ENCODE measurements at regions not wholly inside any gene's neighbourhood (a gene's known extent, or its start where the extent isn't known, plus 50 kb on each side); places are given as distances from the start of the nearest gene placed in this dataset.

- peaks cover 3% of the 10 kb centered on the region for H3K4me1 Mint-ChIP-seq
- no peak overlapping the region for H3K4me3 Mint-ChIP-seq
- H3K36me3 Mint-ChIP-seq (ENCODE audit: low read depth) = no peaks in the 10 kb centered on the region
- no peaks in the 10 kb centered on the region for H3K9me3 Mint-ChIP-seq
- no peaks in the 10 kb centered on the region for H3K27me3 Mint-ChIP-seq
- no peak overlapping the region for H3K27ac Mint-ChIP-seq
- ATAC-seq = no peak
- no peak for DNase-seq
These were observed 170.4 kb upstream of the SYT6 start for GRCh38 chr1:114323959-114324661.

GRCh38 chr1:114322734-114323133 is 169.1 kb upstream of the SYT6 start:
- no peaks in the 10 kb centered on the region for H3K9me3 Mint-ChIP-seq
- no peaks in the 10 kb centered on the region for H3K27me3 Mint-ChIP-seq
- ATAC-seq (no peak), DNase-seq (no peak)
- no peak overlapping the region for H3K27ac Mint-ChIP-seq
- peaks cover 1% of the 10 kb centered on the region for H3K4me1 Mint-ChIP-seq
- H3K36me3 Mint-ChIP-seq (ENCODE audit: low read depth) = no peaks in the 10 kb centered on the region
- H3K4me3 Mint-ChIP-seq = no peak overlapping the region

GRCh38 chr1:114322207-114322606 is 168.5 kb upstream of the SYT6 start:
- Mint-ChIP-seq H3K27me3 (no peaks in the 10 kb centered on the region), H3K27ac (no peak overlapping the region), H3K4me1 (peaks cover 1% of the 10 kb centered on the region), H3K4me3 (no peak overlapping the region), H3K9me3 (no peaks in the 10 kb centered on the region), H3K36me3 (ENCODE audit: low read depth) (no peaks in the 10 kb centered on the region)
- DNase-seq (no peak), ATAC-seq (no peak)

GRCh38 chr1:114320586-114320985 is 166.9 kb upstream of the SYT6 start:
- H3K9me3 Mint-ChIP-seq = no peaks in the 10 kb centered on the region

GRCh38 chr1:114319418-114319817 is 165.7 kb upstream of the SYT6 start:
- Mint-ChIP-seq H3K4me1 (peaks cover 1% of the 10 kb centered on the region), H3K36me3 (ENCODE audit: low read depth) (no peaks in the 10 kb centered on the region), H3K27me3 (no peaks in the 10 kb centered on the region), H3K27ac (no peak overlapping the region), H3K9me3 (no peaks in the 10 kb centered on the region), H3K4me3 (no peak overlapping the region)
- DNase-seq (no peak), ATAC-seq (no peak)

More at GRCh38 chr1:114320586-114320985, 166.9 kb upstream of the SYT6 start:
- Mint-ChIP-seq H3K36me3 (ENCODE audit: low read depth) (no peaks in the 10 kb centered on the region), H3K4me3 (no peak overlapping the region), H3K27me3 (no peaks in the 10 kb centered on the region), H3K27ac (no peak overlapping the region), H3K4me1 (peaks cover 1% of the 10 kb centered on the region)
- ATAC-seq (no peak), DNase-seq (no peak)

GRCh38 chr1:114318961-114319360 is 165.3 kb upstream of the SYT6 start:
- Mint-ChIP-seq H3K4me3 (no peak overlapping the region), H3K27me3 (no peaks in the 10 kb centered on the region), H3K4me1 (no peaks in the 10 kb centered on the region), H3K9me3 (no peaks in the 10 kb centered on the region), H3K27ac (no peak overlapping the region), H3K36me3 (ENCODE audit: low read depth) (no peaks in the 10 kb centered on the region)
- ATAC-seq (no peak), DNase-seq (no peak)

GRCh38 chr1:114316204-114316603 is 162.5 kb upstream of the SYT6 start:
- no peak for DNase-seq
- H3K27me3 Mint-ChIP-seq = no peaks in the 10 kb centered on the region
- ATAC-seq = no peak
- no peaks in the 10 kb centered on the region for H3K36me3 Mint-ChIP-seq (ENCODE audit: low read depth)
- no peak overlapping the region for H3K27ac Mint-ChIP-seq
- no peak overlapping the region for H3K4me3 Mint-ChIP-seq
- no peaks in the 10 kb centered on the region for H3K4me1 Mint-ChIP-seq
- H3K9me3 Mint-ChIP-seq = peaks cover 4% of the 10 kb centered on the region

- H3K27ac Mint-ChIP-seq = no peak overlapping the region
- no peaks in the 10 kb centered on the region for H3K4me1 Mint-ChIP-seq
- no peak overlapping the region for H3K4me3 Mint-ChIP-seq
- no peaks in the 10 kb centered on the region for H3K27me3 Mint-ChIP-seq
- H3K36me3 Mint-ChIP-seq (ENCODE audit: low read depth) = no peaks in the 10 kb centered on the region
- no peak for ATAC-seq
- no peak for DNase-seq
- H3K9me3 Mint-ChIP-seq = peaks cover 5% of the 10 kb centered on the region
These were observed 162.0 kb upstream of the SYT6 start for GRCh38 chr1:114315631-114316030.

GRCh38 chr1:114314576-114314975 is 160.9 kb upstream of the SYT6 start:
- Mint-ChIP-seq H3K27me3 (no peaks in the 10 kb centered on the region), H3K4me1 (no peaks in the 10 kb centered on the region), H3K27ac (no peak overlapping the region), H3K9me3 (peaks cover 5% of the 10 kb centered on the region), H3K4me3 (no peak overlapping the region), H3K36me3 (ENCODE audit: low read depth) (no peaks in the 10 kb centered on the region)
- DNase-seq (no peak), ATAC-seq (no peak)

- no peaks in the 10 kb centered on the region for H3K36me3 Mint-ChIP-seq (ENCODE audit: low read depth)
- H3K27ac Mint-ChIP-seq = no peak overlapping the region
- no peak overlapping the region for H3K4me3 Mint-ChIP-seq
- no peaks in the 10 kb centered on the region for H3K27me3 Mint-ChIP-seq
- H3K9me3 Mint-ChIP-seq = peaks cover 5% of the 10 kb centered on the region
- H3K4me1 Mint-ChIP-seq = no peaks in the 10 kb centered on the region
- ATAC-seq (no peak), DNase-seq (no peak)
These were observed 160.4 kb upstream of the SYT6 start for GRCh38 chr1:114314098-114314497.

- H3K4me3 Mint-ChIP-seq = no peak overlapping the region
- no peak for DNase-seq
- ATAC-seq = no peak
- H3K4me1 Mint-ChIP-seq = no peaks in the 10 kb centered on the region
- no peaks in the 10 kb centered on the region for H3K36me3 Mint-ChIP-seq (ENCODE audit: low read depth)
- peaks cover 5% of the 10 kb centered on the region for H3K9me3 Mint-ChIP-seq
- H3K27me3 Mint-ChIP-seq = no peaks in the 10 kb centered on the region
- no peak overlapping the region for H3K27ac Mint-ChIP-seq
These were observed 157.1 kb upstream of the SYT6 start for GRCh38 chr1:114310695-114311271.

GRCh38 chr1:114302821-114303220 is 149.2 kb upstream of the SYT6 start:
- no peak overlapping the region for H3K27ac Mint-ChIP-seq
- DNase-seq = no peak
- no peak for ATAC-seq
- peaks cover 4% of the 10 kb centered on the region for H3K4me1 Mint-ChIP-seq
- H3K4me3 Mint-ChIP-seq = no peak overlapping the region
- no peaks in the 10 kb centered on the region for H3K9me3 Mint-ChIP-seq
- no peaks in the 10 kb centered on the region for H3K27me3 Mint-ChIP-seq
- no peaks in the 10 kb centered on the region for H3K36me3 Mint-ChIP-seq (ENCODE audit: low read depth)

- Mint-ChIP-seq H3K27me3 (no peaks in the 10 kb centered on the region), H3K4me1 (peaks cover 4% of the 10 kb centered on the region), H3K9me3 (no peaks in the 10 kb centered on the region), H3K4me3 (no peak overlapping the region), H3K36me3 (ENCODE audit: low read depth) (no peaks in the 10 kb centered on the region), H3K27ac (no peak overlapping the region)
- no peak for ATAC-seq
- no peak for DNase-seq
These were observed 145.8 kb upstream of the SYT6 start for GRCh38 chr1:114299331-114299975.

- no peaks in the 10 kb centered on the region for H3K9me3 Mint-ChIP-seq
- ATAC-seq (no peak), DNase-seq (no peak)
- peaks cover 4% of the 10 kb centered on the region for H3K4me1 Mint-ChIP-seq
- H3K27ac Mint-ChIP-seq = no peak overlapping the region
- H3K36me3 Mint-ChIP-seq (ENCODE audit: low read depth) = no peaks in the 10 kb centered on the region
- no peaks in the 10 kb centered on the region for H3K27me3 Mint-ChIP-seq
- H3K4me3 Mint-ChIP-seq = no peak overlapping the region
These were observed 144.3 kb upstream of the SYT6 start for GRCh38 chr1:114298008-114298407.

- peaks cover 3% of the 10 kb centered on the region for H3K4me1 Mint-ChIP-seq
- no peaks in the 10 kb centered on the region for H3K9me3 Mint-ChIP-seq
- no peak overlapping the region for H3K4me3 Mint-ChIP-seq
- DNase-seq (no peak), ATAC-seq (no peak)
- no peaks in the 10 kb centered on the region for H3K27me3 Mint-ChIP-seq
- no peak overlapping the region for H3K27ac Mint-ChIP-seq
- no peaks in the 10 kb centered on the region for H3K36me3 Mint-ChIP-seq (ENCODE audit: low read depth)
These were observed 142.7 kb upstream of the SYT6 start for GRCh38 chr1:114296413-114296812.
